Vagina (tissue), 2 donors: ENCODE measurements at regions not wholly inside any gene's neighbourhood (a gene's known extent, or its start where the extent isn't known, plus 50 kb on each side); places are given as distances from the start of the nearest gene placed in this dataset.

ENCODE experiments used
- DNase-seq, 2 donors: peaks; one replicate each; pipeline ENCODE4 v3.0.0-alpha.2; 2017; ENCODE audit errors: extremely low spot score in 2 of 2
- H3K27ac ChIP-seq: fragments of 200-600 bp; sonication (generic); one replicate; pipeline ENCODE4 v1.5.1; 2019
- H3K27me3 ChIP-seq: fragments of 200-600 bp; sonication (generic); one replicate; pipeline ENCODE4 v1.5.1; 2019
- H3K36me3 ChIP-seq, 2 donors: fragments of 200-600 bp; sonication (generic); one replicate each; pipeline ENCODE4 v1.5.1; 2017 to 2019
- H3K4me1 ChIP-seq: fragments of 200-600 bp; sonication (generic); one replicate; pipeline ENCODE4 v1.5.1; 2019
- H3K4me3 ChIP-seq, 2 donors: fragments of 200-600 bp; sonication (generic); 1 replicate in 1 of 2; 2 replicates in 1 of 2; pipeline ENCODE4 v1.5.1; 2016 to 2019
- H3K9me3 ChIP-seq: fragments of 200-600 bp; sonication (generic); one replicate; pipeline ENCODE4 v1.5.1; 2019
- POLR2A ChIP-seq, 2 donors: fragments of 450-650 bp; IDR thresholded peaks; one replicate each; pipeline ENCODE4 v1.6.1; 2017; ENCODE audit warnings: antibody characterized with exemption in 2 of 2, mild to moderate bottlenecking in 2 of 2, moderate library complexity in 2 of 2
- POLR2AphosphoS5 ChIP-seq, 2 donors: sonication (generic); formaldehyde crosslinking; IDR thresholded peaks; one replicate each; pipeline ENCODE4 v1.9.0; 2017; ENCODE audit warnings: antibody characterized with exemption in 2 of 2, mild to moderate bottlenecking in 2 of 2, low read depth in 1 of 2; ENCODE audit not compliant: insufficient read depth in 1 of 2
- intact Hi-C: fragments of 100-400 bp; cut with DNase I; formaldehyde crosslinking; loops from one replicate; pipeline ENCODE4 v1.15.1; 2023
- TF ChIP-seq, protein P1 (sequence below), 3 experiments: fragments of 450-650 bp in 2 of 3; fragments of 200-600 bp in 1 of 3; sonication (generic) in 1 of 3; IDR thresholded peaks; one replicate each; pipeline ENCODE4 v1.5.1; 2017 to 2019; ENCODE audit warnings: antibody characterized with exemption in 3 of 3, mild to moderate bottlenecking in 2 of 3, moderate library complexity in 2 of 3

DNA sequence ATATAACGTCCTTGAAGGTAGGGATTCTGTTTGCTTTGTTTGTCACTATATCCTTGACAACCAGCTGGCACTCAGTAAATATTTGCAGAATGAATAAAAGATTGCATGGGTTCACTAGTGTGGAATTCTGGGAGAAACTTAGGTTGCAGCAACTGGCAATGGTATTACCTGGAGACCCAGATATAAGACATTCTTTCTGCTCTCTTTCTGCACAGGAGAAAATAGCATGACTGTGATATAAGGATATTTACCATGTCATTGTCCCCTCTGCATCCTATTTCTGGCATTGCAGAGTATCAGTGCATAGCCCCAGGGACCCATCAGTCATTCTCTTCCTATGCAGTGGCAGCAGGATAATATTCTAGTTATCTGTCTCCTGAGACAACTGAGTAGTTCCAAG, 308.9 kb upstream of the LRRC7 start:
- DNase-seq = no peak
- intact Hi-C loops = no loop called here
- no peaks in the 10 kb centered on the region for H3K9me3 ChIP-seq
- no peak overlapping the region for H3K4me3 ChIP-seq
- H3K36me3 ChIP-seq = no peaks in the 10 kb centered on the region
- H3K4me1 ChIP-seq = peaks cover 4% of the 10 kb centered on the region
- no peak for TF ChIP-seq POLR2AphosphoS5 (IDR thresholded peaks at IDR 0.05; ENCODE audit: insufficient read depth in 1 of 2, low read depth in 1 of 2)
- TF ChIP-seq POLR2A (IDR thresholded peaks at IDR 0.05) = no peak
- TF ChIP-seq, protein P1, sequence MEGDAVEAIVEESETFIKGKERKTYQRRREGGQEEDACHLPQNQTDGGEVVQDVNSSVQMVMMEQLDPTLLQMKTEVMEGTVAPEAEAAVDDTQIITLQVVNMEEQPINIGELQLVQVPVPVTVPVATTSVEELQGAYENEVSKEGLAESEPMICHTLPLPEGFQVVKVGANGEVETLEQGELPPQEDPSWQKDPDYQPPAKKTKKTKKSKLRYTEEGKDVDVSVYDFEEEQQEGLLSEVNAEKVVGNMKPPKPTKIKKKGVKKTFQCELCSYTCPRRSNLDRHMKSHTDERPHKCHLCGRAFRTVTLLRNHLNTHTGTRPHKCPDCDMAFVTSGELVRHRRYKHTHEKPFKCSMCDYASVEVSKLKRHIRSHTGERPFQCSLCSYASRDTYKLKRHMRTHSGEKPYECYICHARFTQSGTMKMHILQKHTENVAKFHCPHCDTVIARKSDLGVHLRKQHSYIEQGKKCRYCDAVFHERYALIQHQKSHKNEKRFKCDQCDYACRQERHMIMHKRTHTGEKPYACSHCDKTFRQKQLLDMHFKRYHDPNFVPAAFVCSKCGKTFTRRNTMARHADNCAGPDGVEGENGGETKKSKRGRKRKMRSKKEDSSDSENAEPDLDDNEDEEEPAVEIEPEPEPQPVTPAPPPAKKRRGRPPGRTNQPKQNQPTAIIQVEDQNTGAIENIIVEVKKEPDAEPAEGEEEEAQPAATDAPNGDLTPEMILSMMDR (IDR thresholded peaks at IDR 0.05) = no peak
- no peak overlapping the region for H3K27ac ChIP-seq
- H3K27me3 ChIP-seq = no peaks in the 10 kb centered on the region

DNA sequence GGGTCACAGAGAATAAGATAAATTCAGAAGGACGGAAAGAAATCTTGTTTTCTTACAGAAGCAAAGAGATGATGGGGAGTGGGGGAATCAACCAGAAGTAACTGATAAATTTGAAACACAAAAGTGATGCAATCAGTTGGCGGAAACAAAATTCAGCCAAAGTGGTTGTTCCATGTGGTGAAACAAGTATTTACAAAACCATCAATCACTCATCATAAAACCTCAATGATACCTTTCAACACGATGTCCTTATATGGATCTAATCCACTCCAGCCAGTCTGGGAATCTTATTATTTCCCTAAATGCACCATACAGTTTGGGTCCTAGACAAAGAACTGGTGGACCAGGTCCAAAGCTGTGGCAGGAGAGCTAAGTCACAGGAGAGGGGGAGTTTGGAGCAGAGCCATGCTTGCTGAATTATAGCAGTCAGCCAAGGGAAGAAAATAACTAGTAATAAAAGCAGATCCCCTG, 303.8 kb upstream of the LRRC7 start:
- Histone ChIP-seq H3K27ac (no peak overlapping the region), H3K9me3 (no peaks in the 10 kb centered on the region), H3K36me3 (no peaks in the 10 kb centered on the region), H3K4me1 (peaks cover 14% of the 10 kb centered on the region), H3K4me3 (no peak overlapping the region), H3K27me3 (no peaks in the 10 kb centered on the region)
- no peak for DNase-seq
- intact Hi-C loops = no loop called here
- no peak for TF ChIP-seq POLR2AphosphoS5 (IDR thresholded peaks at IDR 0.05; ENCODE audit: insufficient read depth in 1 of 2, low read depth in 1 of 2)
- no peak for TF ChIP-seq POLR2A (IDR thresholded peaks at IDR 0.05)
- TF ChIP-seq, protein P1 (IDR thresholded peaks at IDR 0.05) = no peak

DNA sequence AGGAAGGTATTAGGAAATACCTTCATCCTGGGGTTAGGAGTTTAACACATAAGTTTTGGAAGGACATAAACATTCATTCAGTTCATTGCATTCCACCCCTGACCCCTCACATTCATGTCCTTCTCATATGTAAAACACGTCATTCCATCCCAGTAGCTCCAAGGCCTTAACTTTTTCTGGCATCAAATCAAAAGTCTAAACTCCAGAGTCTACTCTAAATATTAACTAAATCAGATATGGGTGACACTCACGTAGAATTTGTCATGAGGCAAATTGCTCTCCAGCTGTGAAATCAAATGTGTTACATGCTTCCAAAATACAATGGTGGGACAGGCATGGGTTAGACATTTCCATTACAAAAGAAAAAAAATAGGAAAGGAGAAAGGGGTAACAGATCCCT, 298.2 kb upstream of the LRRC7 start:
- Histone ChIP-seq H3K4me1 (peaks cover 3% of the 10 kb centered on the region), H3K36me3 (no peaks in the 10 kb centered on the region), H3K27ac (no peak overlapping the region), H3K27me3 (no peaks in the 10 kb centered on the region), H3K4me3 (no peak overlapping the region), H3K9me3 (no peaks in the 10 kb centered on the region)
- intact Hi-C loops = loop anchor here (5.0 kb wide), 1 partner anchor 992 kb away; no protein-coding TSS in a partner anchor
- TF ChIP-seq, protein P1 (IDR thresholded peaks at IDR 0.05) = no peak
- TF ChIP-seq POLR2A (IDR thresholded peaks at IDR 0.05) (no peak), POLR2AphosphoS5 (IDR thresholded peaks at IDR 0.05; ENCODE audit: insufficient read depth in 1 of 2, low read depth in 1 of 2) (no peak)
- DNase-seq = no peak

DNA sequence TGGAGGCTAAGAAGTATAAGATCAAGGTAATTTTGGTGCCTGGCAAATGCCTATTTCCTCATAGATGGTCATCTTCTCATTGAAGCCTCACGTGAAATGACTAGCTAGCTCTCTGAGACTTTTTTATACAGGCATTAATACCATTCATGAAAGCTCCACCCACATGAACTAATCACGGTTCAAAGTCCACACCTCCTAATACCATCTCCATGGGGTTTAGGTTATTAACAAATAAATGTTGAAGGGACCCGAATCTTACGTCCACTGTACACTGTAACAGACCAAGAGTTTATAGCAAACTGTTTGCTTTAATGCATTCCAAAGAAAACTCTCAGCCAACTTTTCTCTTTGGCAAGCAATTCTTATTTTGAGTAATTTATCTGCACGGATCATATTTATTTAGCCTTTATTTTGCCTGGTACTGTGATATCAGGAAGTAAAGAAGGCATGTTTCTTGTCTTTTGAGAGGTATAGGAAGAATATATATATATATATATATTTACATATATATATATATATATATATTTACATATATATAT, 296.1 kb upstream of the LRRC7 start:
- H3K27me3 ChIP-seq = no peaks in the 10 kb centered on the region
- no peak overlapping the region for H3K4me3 ChIP-seq
- H3K27ac ChIP-seq = no peak overlapping the region
- no peaks in the 10 kb centered on the region for H3K4me1 ChIP-seq
- intact Hi-C loops = no loop called here
- no peaks in the 10 kb centered on the region for H3K9me3 ChIP-seq
- no peak for DNase-seq
- TF ChIP-seq, protein P1 (IDR thresholded peaks at IDR 0.05) = no peak
- TF ChIP-seq POLR2AphosphoS5 (IDR thresholded peaks at IDR 0.05; ENCODE audit: insufficient read depth in 1 of 2, low read depth in 1 of 2) (no peak), POLR2A (IDR thresholded peaks at IDR 0.05) (no peak)
- H3K36me3 ChIP-seq = no peaks in the 10 kb centered on the region

DNA sequence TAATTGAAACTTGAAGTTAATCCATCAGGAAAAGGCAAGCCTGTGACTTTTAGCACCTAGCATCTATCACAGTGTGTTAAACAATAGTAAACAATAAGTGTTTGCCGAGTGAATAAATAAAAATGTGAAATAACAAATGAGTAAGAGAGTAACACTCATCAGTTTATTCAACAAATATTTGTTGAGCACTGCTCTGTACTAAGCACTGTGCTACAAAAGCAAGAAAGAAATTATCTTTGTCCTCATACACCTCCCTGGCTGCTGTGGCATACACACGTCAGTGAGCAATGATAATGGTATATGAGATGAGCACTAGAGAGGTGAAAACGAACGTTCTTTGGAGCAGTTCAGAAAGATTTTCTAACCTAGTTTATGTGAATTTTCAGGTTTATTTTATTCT, 295.0 kb upstream of the LRRC7 start:
- TF ChIP-seq, protein P1 (IDR thresholded peaks at IDR 0.05) = no peak
- no peak for TF ChIP-seq POLR2A (IDR thresholded peaks at IDR 0.05)
- no peak for TF ChIP-seq POLR2AphosphoS5 (IDR thresholded peaks at IDR 0.05; ENCODE audit: insufficient read depth in 1 of 2, low read depth in 1 of 2)
- Histone ChIP-seq H3K4me3 (no peak overlapping the region), H3K4me1 (no peaks in the 10 kb centered on the region), H3K9me3 (no peaks in the 10 kb centered on the region), H3K27me3 (no peaks in the 10 kb centered on the region), H3K36me3 (no peaks in the 10 kb centered on the region), H3K27ac (no peak overlapping the region)
- intact Hi-C loops = no loop called here
- no peak for DNase-seq
